CD4-positive, alpha-beta T cell treated with Interleukin-17A for 1 hour (primary cell): ENCODE measurements at regions not wholly inside any gene's neighbourhood (a gene's known extent, or its start where the extent isn't known, plus 50 kb on each side); places are given as distances from the start of the nearest gene placed in this dataset.
A peak's percentile ranks its signal among the peaks of the same experiment; 100 is the strongest.

Experiments used
- DNase-seq: peaks from one replicate; pipeline ENCODE4 v3.0.0-alpha.2; 2020

GRCh38 chr2:37812941-37813730, 112.0 kb upstream of the RMDN2 start:
- no peak for DNase-seq

- DNase-seq, result no peak
These were observed 109.1 kb upstream of the RMDN2 start for GRCh38 chr2:37816036-37816435.

GRCh38 chr2:37816686-37817085, 108.4 kb upstream of the RMDN2 start:
- DNase-seq, result no peak

GRCh38 chr2:37819186-37819585, 105.9 kb upstream of the RMDN2 start:
- no peak for DNase-seq

- DNase-seq, result no peak
These were observed 104.6 kb upstream of the RMDN2 start for GRCh38 chr2:37820471-37820986.

- no peak for DNase-seq
These were observed 99.5 kb upstream of the RMDN2 start for GRCh38 chr2:37825586-37825985.

- no peak for DNase-seq
These were observed 98.5 kb upstream of the RMDN2 start for GRCh38 chr2:37826611-37827010.

- no peak for DNase-seq
These were observed 97.6 kb upstream of the RMDN2 start for GRCh38 chr2:37827455-37827854.

- no peak for DNase-seq
These were observed 97.1 kb upstream of the RMDN2 start for GRCh38 chr2:37827911-37828511.

GRCh38 chr2:37829202-37829601, 95.9 kb upstream of the RMDN2 start:
- DNase-seq, result peak; percentile 25

GRCh38 chr2:37829616-37830395, 95.3 kb upstream of the RMDN2 start:
- no peak for DNase-seq

- DNase-seq, result no peak
These were observed 94.5 kb upstream of the RMDN2 start for GRCh38 chr2:37830636-37831035.

- no peak for DNase-seq
These were observed 93.9 kb upstream of the RMDN2 start for GRCh38 chr2:37831081-37831780.

- DNase-seq, result peak; percentile 80
These were observed 92.4 kb upstream of the RMDN2 start for GRCh38 chr2:37832590-37833197.

- peak; percentile 66 for DNase-seq
These were observed 91.7 kb upstream of the RMDN2 start for GRCh38 chr2:37833423-37833822.

GRCh38 chr2:37836270-37836669, 88.8 kb upstream of the RMDN2 start:
- no peak for DNase-seq

- no peak for DNase-seq
These were observed 88.4 kb upstream of the RMDN2 start for GRCh38 chr2:37836711-37837110.

- no peak for DNase-seq
These were observed 87.3 kb upstream of the RMDN2 start for GRCh38 chr2:37837628-37838328.

GRCh38 chr2:37838541-37839167, 86.4 kb upstream of the RMDN2 start:
- no peak for DNase-seq

- DNase-seq, result no peak
These were observed 85.1 kb upstream of the RMDN2 start for GRCh38 chr2:37839991-37840390.

GRCh38 chr2:37842732-37843440, 82.2 kb upstream of the RMDN2 start:
- no peak for DNase-seq
